HG03025 (cell line): ENCODE measurements at regions not wholly inside any gene's neighbourhood (a gene's known extent, or its start where the extent isn't known, plus 50 kb on each side); places are given as distances from the start of the nearest gene placed in this dataset.

Experiments
- ATAC-seq: cut with Tn5 transposase; IDR thresholded peaks from one replicate; pipeline ENCODE4 v1.9.1; 2021; ENCODE audit warnings: mild to moderate bottlenecking, moderate library complexity; ENCODE audit not compliant: unreplicated experiment, low FRiP score

DNA sequence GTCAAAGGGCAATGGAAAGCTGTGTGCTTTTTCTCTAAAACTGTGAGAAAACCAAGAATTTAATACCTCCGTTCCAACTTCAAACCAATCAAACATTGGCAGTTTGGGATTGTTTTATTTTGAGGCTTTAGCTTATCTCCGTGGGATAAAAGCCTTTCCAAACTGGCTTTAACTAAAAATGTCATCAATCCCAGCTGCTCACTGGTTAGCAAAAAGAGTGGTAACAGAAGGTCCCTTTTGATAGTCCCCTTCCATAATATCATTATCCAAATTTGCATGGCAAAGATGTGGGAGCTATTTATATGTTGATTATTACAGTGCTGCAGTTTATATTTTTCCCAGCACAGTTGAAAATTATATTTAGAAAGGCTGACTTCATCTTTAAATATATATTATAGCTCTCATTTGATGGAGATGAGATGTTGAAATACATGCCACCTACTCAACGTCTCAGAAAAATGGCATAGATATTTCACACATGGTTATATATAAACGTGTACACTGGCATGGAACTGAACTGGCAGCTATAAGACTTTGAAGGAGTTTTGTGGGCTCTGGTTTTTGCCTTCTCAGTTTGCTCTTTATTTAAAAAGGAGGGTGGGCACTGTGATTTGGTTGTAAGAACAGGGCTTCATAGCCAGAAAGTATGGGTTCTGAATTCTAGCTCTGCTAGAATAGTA, 707.1 kb upstream of the SLIT2 start:
- ATAC-seq: no peak

GRCh38 chr4:19540859-19541540, 710.7 kb upstream of the SLIT2 start:
- ATAC-seq: no peak

- ATAC-seq: no peak
Measured at GRCh38 chr4:19539201-19539600, 712.5 kb upstream of the SLIT2 start.

GRCh38 chr4:19534159-19534558, 717.5 kb upstream of the SLIT2 start:
- ATAC-seq: no peak

GRCh38 chr4:19531906-19532848, 719.5 kb upstream of the SLIT2 start:
- no peak for ATAC-seq

DNA sequence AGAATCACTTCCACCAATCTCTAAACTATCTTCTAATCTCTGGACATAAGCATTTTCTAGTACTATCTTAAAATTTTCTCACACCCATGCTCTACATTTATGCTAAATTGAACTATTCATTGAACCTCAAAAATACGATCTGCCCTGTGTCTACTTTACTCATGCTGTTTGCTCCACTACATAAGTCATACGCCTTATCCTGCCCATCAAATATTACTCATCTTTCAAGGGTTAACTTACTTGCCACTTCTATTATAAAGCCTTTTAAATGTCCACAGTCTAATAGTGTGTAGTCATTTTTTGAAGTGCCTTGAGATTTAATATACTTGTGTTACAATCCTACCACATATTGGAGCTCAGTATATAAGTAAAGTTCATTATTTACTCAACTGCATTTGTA, 727.7 kb upstream of the SLIT2 start:
- ATAC-seq: no peak

DNA sequence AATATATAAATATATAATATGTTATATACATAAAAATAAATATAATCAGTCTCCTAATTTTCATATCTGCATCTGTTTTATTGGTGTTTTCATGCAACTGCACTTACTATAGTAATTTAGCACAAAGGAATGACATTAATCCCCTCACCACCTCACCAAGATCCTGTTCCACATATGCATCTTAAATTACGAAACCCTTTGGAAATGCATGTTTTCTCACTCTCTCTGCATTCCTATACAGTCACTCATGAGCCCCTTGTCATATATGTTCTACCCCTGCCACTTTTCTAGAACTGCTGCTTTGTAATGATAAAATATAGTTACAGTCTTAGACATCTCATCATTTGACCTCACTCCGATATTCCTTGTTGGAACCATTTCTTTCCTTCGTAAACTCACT, 728.7 kb upstream of the SLIT2 start:
- no peak for ATAC-seq

- ATAC-seq: no peak
Measured at GRCh38 chr4:19520939-19521520, 730.7 kb upstream of the SLIT2 start.

- ATAC-seq: no peak
Measured at GRCh38 chr4:19514276-19515070, 737.2 kb upstream of the SLIT2 start.

DNA sequence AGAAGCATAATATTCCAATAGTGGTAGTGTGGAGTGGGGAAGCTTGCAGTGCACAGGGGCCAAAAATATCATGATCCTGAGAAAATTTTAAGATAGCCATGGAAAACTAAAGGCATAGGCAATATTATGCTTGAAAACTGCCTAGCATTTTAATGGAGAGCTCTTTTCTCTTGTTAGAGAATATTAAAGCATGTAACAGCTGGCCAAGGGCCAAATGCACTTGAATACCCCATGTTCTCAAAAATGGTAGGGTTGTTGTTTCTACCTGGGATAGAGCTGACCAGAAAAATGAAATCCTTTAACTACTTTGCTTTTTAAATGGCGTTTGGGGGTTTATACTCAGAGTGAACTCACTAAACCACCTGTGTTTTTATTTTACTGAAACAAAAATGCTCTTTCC, 739.6 kb upstream of the SLIT2 start:
- ATAC-seq: no peak

- no peak for ATAC-seq
Measured at GRCh38 chr4:19510993-19511392, 740.7 kb upstream of the SLIT2 start.

DNA sequence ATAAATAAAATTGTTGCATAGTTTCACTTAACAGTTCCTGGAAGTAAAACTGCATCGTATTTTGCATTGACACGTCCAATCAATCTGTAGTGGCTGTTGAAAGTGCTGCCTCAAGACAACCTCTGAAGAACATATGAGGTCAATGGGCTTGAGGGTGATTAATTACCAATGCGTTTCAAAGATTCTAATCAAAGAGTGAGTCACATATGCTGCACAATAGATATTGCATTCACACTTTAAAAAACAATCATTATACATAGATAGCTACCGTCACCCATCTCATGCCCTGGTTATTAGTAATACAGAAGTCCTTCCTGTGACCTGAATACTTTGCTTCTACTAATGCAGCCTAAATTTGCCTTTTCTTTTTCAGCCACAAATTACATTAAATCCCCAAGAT, 743.3 kb upstream of the SLIT2 start:
- no peak for ATAC-seq

- ATAC-seq: no peak
Measured at GRCh38 chr4:19497705-19498104, 754.0 kb upstream of the SLIT2 start.

DNA sequence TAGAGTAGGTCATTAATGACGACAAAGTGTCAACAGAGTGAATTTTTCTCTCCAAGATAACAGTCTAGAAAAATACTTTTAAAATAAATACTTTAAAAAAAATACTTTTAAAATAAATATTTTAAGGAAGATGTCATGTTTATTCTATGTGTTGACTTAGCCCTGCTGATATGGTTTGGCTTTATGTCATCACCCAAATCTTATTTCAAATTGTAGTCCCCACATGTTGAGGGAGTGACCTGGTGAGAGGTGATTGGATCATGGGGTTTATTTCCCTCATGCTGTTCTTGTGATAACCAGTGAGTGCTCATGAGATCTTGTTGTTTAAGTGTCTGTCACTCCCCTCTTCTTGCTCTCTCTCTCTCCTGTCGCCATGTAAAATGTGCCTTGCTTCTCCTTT, 754.9 kb upstream of the SLIT2 start:
- ATAC-seq: no peak

GRCh38 chr4:19494961-19495360, 756.7 kb upstream of the SLIT2 start:
- ATAC-seq: no peak

DNA sequence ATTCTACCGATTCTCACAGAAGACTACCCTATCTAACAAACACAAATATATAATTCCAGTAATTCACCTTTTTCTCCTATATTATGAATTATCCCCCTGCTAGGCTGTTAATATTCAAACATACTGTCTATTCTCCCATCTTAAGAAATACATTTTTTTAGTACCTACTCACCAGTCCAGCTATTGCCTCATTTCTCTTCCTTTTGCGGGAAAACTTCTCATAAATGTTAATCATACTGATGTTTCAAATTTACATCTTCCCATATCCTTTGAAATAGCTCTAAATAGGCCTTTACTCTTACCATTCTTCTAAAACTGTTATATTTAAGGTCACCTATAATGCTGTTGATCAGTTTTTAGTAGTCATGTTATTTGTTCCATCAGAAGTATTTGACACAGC, 759.1 kb upstream of the SLIT2 start:
- no peak for ATAC-seq

GRCh38 chr4:19486400-19486799, 765.3 kb upstream of the SLIT2 start:
- ATAC-seq: no peak

DNA sequence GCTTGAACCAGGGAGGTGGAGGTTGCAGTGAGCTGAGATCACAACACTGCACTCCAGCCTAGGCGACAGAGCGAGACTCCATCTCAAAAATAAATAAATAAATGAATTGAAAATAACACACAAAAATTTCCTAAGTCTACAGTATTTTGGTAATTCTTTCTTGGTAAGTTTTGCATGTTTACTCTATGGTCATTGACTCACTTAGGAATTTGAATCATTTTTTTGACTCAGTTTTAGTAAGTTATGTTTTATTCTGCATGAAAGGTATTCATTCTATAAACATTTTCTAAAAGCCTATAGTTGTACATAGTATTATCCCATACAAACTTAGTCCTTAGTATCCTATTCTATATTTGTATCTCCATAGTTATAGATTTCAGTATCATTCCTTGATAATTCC, 772.9 kb upstream of the SLIT2 start:
- ATAC-seq: no peak

- ATAC-seq: no peak
Measured at GRCh38 chr4:19473569-19473968, 778.1 kb upstream of the SLIT2 start.

GRCh38 chr4:19472666-19473065, 779.0 kb upstream of the SLIT2 start:
- no peak for ATAC-seq
